Suprapubic skin (tissue), 4 donors: ENCODE measurements at regions not wholly inside any gene's neighbourhood (a gene's known extent, or its start where the extent isn't known, plus 50 kb on each side); places are given as distances from the start of the nearest gene placed in this dataset.

Experiments
- POLR2A ChIP-seq, 2 donors: fragments of 450-650 bp; IDR thresholded peaks; one replicate each; pipeline ENCODE4 v1.6.1; 2017; ENCODE audit warnings: antibody characterized with exemption in 2 of 2, mild to moderate bottlenecking in 2 of 2, moderate library complexity in 2 of 2
- POLR2AphosphoS5 ChIP-seq, 3 donors: sonication (generic); formaldehyde crosslinking; IDR thresholded peaks; one replicate each; pipeline ENCODE4 v1.6.1; 2017; ENCODE audit warnings: antibody characterized with exemption in 3 of 3
- TF ChIP-seq, protein P1 (sequence below), 2 donors: fragments of 200-600 bp in 1 of 2; fragments of 450-650 bp in 1 of 2; sonication (generic) in 1 of 2; IDR thresholded peaks; one replicate each; pipeline ENCODE4 v1.5.1; 2016 to 2019; ENCODE audit warnings: antibody characterized with exemption in 2 of 2, mild to moderate bottlenecking in 1 of 2, moderate library complexity in 1 of 2

DNA sequence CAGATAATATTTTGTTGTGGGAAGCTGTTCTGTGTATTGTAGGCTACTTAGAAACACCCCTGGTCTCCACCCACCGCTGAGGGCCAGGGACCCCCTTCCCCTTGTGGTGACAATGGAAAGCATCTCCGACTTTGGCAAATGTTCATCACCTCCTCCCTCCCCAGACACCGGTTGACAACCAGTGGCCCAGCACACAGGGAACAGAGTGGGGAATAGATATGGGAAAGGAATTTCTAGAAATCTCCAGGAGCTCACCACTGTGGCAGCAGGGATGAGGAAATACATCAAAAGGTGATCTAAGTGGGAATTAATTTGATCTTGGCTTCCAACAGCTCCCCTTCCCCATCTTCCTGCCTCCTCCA is 257.3 kb upstream of the FOXQ1 start:
- TF ChIP-seq, protein P1, sequence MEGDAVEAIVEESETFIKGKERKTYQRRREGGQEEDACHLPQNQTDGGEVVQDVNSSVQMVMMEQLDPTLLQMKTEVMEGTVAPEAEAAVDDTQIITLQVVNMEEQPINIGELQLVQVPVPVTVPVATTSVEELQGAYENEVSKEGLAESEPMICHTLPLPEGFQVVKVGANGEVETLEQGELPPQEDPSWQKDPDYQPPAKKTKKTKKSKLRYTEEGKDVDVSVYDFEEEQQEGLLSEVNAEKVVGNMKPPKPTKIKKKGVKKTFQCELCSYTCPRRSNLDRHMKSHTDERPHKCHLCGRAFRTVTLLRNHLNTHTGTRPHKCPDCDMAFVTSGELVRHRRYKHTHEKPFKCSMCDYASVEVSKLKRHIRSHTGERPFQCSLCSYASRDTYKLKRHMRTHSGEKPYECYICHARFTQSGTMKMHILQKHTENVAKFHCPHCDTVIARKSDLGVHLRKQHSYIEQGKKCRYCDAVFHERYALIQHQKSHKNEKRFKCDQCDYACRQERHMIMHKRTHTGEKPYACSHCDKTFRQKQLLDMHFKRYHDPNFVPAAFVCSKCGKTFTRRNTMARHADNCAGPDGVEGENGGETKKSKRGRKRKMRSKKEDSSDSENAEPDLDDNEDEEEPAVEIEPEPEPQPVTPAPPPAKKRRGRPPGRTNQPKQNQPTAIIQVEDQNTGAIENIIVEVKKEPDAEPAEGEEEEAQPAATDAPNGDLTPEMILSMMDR (IDR thresholded peaks at IDR 0.05) = no peak
- TF ChIP-seq POLR2A (IDR thresholded peaks at IDR 0.05) = no peak
- no peak for TF ChIP-seq POLR2AphosphoS5 (IDR thresholded peaks at IDR 0.05)
